AG04450 (cell line): ENCODE measurements at regions not wholly inside any gene's neighbourhood (a gene's known extent, or its start where the extent isn't known, plus 50 kb on each side); places are given as distances from the start of the nearest gene placed in this dataset.

ENCODE experiments used
- CTCF ChIA-PET: fragments of 300-600, 350-600 bp; formaldehyde crosslinking; extraction: SDS; loops from one replicate; lab custom pipeline; 2022; ENCODE audit warnings: antibody characterized with exemption, inconsistent platforms; lab: Charles Lee
- POLR2A ChIA-PET: fragments of 350-600 bp; formaldehyde crosslinking; extraction: SDS; loops from one replicate; lab custom pipeline; 2021; ENCODE audit warnings: antibody characterized with exemption, inconsistent platforms; lab: Yijun Ruan, JAX
- DNase-seq: peaks from one replicate; pipeline ENCODE4 v3.0.0-alpha.2; 2011; ENCODE audit warnings: low read depth, low spot score
- H3K27ac ChIP-seq: one replicate; pipeline ENCODE4 v1.5.1; 2012; ENCODE audit warnings: low read depth, low read length, control low read depth
- H3K27me3 ChIP-seq: one replicate; pipeline ENCODE4 v1.6.0; 2012; ENCODE audit warnings: low read length; ENCODE audit not compliant: control insufficient read depth, insufficient read depth
- H3K4me3 ChIP-seq: 2 replicates; pipeline ENCODE4 v1.5.1; 2011; ENCODE audit warnings: mild to moderate bottlenecking, low read depth, low read length, control low read depth
- H3K9me3 ChIP-seq: 2 replicates; pipeline ENCODE4 v1.5.1; 2012; ENCODE audit warnings: low read length; ENCODE audit not compliant: control insufficient read depth, insufficient read depth
- TF ChIP-seq, protein P1 (sequence below): IDR thresholded peaks from 2 replicates; pipeline ENCODE4 v1.5.1; 2011; ENCODE audit warnings: low read depth, low read length, control low read depth, inconsistent platforms

DNA sequence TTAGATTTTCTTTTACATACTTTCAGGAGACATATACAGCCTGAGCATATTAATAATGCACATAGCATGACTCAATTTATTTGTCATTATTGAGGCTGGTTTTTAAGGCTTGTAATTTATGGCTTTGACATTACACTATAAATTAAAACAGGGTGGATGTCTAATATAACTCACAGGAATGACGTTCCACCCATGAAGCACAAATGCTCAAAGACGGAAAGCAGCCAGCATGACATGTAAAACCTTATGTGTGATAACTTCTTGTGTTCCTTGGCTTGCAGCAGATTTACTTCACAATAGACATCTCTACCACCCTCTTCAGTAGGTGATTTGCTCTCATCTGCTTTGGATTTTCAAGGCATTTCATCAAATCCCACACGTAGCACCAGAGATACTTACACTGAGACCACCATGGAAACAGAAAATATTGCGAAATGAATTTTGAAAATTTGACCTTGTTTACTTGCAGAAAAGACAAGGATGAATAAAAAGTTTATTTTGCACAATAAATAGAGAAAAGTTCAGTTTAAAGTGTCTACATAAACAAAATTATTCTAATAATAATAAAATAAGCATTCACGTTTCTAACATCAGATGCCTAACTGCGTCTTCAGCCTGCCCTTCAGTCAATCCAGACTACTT is 64.7 kb upstream of the BTC start:
- Histone ChIP-seq H3K4me3 (no peak overlapping the region), H3K27me3 (no peaks in the 10 kb centered on the region), H3K27ac (no peak overlapping the region), H3K9me3 (no peaks in the 10 kb centered on the region)
- CTCF ChIA-PET: no interaction called here
- POLR2A ChIA-PET: no interaction called here
- TF ChIP-seq, protein P1, sequence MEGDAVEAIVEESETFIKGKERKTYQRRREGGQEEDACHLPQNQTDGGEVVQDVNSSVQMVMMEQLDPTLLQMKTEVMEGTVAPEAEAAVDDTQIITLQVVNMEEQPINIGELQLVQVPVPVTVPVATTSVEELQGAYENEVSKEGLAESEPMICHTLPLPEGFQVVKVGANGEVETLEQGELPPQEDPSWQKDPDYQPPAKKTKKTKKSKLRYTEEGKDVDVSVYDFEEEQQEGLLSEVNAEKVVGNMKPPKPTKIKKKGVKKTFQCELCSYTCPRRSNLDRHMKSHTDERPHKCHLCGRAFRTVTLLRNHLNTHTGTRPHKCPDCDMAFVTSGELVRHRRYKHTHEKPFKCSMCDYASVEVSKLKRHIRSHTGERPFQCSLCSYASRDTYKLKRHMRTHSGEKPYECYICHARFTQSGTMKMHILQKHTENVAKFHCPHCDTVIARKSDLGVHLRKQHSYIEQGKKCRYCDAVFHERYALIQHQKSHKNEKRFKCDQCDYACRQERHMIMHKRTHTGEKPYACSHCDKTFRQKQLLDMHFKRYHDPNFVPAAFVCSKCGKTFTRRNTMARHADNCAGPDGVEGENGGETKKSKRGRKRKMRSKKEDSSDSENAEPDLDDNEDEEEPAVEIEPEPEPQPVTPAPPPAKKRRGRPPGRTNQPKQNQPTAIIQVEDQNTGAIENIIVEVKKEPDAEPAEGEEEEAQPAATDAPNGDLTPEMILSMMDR: no peak
- no peak for DNase-seq

DNA sequence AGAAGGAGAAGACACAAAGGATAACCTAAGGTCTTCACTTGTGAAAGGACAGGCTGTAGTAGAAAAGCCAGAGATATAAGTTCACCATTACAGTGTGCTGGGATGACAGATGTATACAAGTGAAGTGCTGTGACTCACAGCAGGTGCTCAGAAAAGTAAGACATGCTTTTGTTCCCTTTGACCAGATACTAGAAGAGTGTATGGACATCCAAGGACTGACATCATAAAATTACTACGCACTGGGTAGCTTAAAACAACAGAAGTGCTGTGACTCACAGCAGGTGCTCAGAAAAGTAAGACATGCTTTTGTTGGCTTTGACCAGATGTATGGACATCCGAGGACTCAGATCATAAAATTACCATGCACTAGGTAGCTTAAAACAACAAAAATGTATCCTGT is 61.6 kb upstream of the BTC start:
- TF ChIP-seq, protein P1: no peak
- POLR2A ChIA-PET: no interaction called here
- Histone ChIP-seq H3K4me3 (no peak overlapping the region), H3K27me3 (no peaks in the 10 kb centered on the region), H3K27ac (no peak overlapping the region), H3K9me3 (no peaks in the 10 kb centered on the region)
- no peak for DNase-seq
- CTCF ChIA-PET: no interaction called here

DNA sequence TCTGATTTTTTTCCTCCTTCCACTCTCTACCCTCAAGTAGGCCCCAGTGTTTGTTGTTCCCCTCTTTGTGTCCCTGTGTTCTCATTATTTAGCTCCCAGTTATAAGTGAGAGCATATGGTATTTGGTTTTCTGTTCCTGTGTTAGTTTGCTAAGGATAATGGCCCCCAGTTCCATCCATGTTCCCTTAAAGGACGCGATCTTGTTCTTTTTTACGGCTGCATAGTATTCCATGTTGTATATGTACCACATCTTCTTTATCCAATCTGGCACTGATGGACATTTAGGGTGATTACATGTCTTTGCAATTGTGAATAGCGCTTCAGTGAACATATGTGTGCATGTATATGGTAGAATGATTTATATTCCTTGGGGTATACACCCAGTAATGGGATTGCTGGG is 54.5 kb upstream of the BTC start:
- no peak overlapping the region for H3K4me3 ChIP-seq
- no peak for DNase-seq
- CTCF ChIA-PET: no interaction called here
- H3K27me3 ChIP-seq: no peaks in the 10 kb centered on the region
- no peak overlapping the region for H3K27ac ChIP-seq
- TF ChIP-seq, protein P1: no peak
- no peaks in the 10 kb centered on the region for H3K9me3 ChIP-seq
- POLR2A ChIA-PET: no interaction called here

DNA sequence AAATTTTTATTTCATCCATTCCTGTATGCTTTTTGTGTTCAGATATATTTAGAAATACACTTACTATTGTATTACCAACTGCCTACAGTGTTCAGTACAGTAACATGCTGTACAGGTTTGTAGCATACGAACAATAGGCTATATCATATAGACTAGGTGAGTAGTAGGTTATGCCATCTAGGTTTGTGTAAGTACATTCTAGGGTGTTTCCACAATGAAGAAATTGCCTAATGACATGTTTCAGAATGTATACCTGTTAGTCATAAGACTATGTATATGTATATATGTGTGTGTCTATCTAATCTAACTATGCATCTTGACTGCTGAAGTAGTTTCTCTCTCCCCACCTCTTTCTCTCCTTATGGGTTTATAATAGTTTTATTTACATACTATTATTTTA is 51.5 kb upstream of the BTC start:
- no peaks in the 10 kb centered on the region for H3K9me3 ChIP-seq
- H3K27me3 ChIP-seq: no peaks in the 10 kb centered on the region
- POLR2A ChIA-PET: no interaction called here
- DNase-seq: no peak
- H3K4me3 ChIP-seq: no peak overlapping the region
- no peak overlapping the region for H3K27ac ChIP-seq
- CTCF ChIA-PET: no interaction called here
- TF ChIP-seq, protein P1: no peak
